ENCODE measurements at regions not wholly inside any gene's neighbourhood (a gene's known extent, or its start where the extent isn't known, plus 50 kb on each side); places are given as distances from the start of the nearest gene placed in this dataset.

DNA sequence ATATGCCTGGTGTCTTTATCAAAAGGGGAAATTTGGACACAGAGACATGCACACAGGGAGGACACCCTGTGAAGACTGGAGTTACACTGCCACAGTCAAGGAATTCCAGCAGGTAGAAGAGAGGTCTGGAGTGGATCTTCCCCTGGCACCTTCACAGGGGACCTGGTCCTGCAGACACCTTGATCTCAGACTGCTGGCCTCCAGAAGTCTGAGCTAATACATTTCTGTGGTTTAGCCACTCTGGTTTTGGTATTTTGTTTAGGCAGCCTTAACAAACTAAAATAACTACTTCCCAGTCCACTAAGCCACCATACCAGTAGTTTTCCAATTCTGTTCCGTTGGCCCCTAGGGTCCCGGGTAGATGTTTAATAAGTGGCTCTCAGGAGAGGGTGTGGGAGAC lies 164.7 kb downstream of the SETD4 start:
- Histone ChIP-seq H3K27me3 (no peaks in the 10 kb centered on the region), H3K4me3 (no peak overlapping the region), H3K4me1 (no peaks in the 10 kb centered on the region), H3K9me3 (no peaks in the 10 kb centered on the region), H3K27ac (no peak overlapping the region), H3K36me3 (no peaks in the 10 kb centered on the region)
- DNase-seq (no peak), ATAC-seq (no peak)
- intact Hi-C loops (cut with DNase I) = no loop called here
- TF ChIP-seq, protein P1, sequence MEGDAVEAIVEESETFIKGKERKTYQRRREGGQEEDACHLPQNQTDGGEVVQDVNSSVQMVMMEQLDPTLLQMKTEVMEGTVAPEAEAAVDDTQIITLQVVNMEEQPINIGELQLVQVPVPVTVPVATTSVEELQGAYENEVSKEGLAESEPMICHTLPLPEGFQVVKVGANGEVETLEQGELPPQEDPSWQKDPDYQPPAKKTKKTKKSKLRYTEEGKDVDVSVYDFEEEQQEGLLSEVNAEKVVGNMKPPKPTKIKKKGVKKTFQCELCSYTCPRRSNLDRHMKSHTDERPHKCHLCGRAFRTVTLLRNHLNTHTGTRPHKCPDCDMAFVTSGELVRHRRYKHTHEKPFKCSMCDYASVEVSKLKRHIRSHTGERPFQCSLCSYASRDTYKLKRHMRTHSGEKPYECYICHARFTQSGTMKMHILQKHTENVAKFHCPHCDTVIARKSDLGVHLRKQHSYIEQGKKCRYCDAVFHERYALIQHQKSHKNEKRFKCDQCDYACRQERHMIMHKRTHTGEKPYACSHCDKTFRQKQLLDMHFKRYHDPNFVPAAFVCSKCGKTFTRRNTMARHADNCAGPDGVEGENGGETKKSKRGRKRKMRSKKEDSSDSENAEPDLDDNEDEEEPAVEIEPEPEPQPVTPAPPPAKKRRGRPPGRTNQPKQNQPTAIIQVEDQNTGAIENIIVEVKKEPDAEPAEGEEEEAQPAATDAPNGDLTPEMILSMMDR (IDR thresholded peaks at IDR 0.05) = no peak
- TF ChIP-seq POLR2A (IDR thresholded peaks at IDR 0.05) = no peak
- 80% methylated on average over 2 of the region's 2 CpGs for WGBS (ENCODE audit: insufficient coverage, low coverage, low lambda C conversion rate, missing lambda C conversion rate)

DNA sequence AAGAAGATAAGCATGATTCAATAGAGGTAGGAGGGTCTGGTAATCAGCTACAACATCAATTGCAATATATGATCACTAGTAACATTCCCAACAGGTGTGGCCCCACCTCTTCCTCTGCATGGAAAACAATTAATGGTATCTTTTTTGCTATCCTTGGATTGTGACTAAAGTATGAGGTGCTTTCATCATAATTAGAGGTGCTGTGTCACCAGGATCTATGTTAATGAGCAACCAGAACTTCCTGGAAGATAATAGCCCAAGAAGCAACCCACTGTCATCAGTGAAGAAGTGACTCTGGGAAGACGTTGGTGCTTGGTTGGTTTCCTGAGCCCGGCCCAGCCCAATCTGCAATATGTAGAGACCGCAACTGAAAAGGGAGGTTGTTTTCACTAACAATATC lies 167.2 kb downstream of the SETD4 start:
- intact Hi-C loops (cut with DNase I) = no loop called here
- no peak overlapping the region for H3K27ac ChIP-seq
- no peak for DNase-seq
- ATAC-seq = no peak
- no peaks in the 10 kb centered on the region for H3K4me1 ChIP-seq
- no peaks in the 10 kb centered on the region for H3K9me3 ChIP-seq
- H3K4me3 ChIP-seq = no peak overlapping the region
- no peaks in the 10 kb centered on the region for H3K27me3 ChIP-seq
- WGBS (ENCODE audit: insufficient coverage, low coverage, low lambda C conversion rate, missing lambda C conversion rate) = 77% methylated on average over 2 of the region's 3 CpGs
- TF ChIP-seq POLR2A (IDR thresholded peaks at IDR 0.05) = no peak
- TF ChIP-seq, protein P1 (IDR thresholded peaks at IDR 0.05) = no peak
- no peaks in the 10 kb centered on the region for H3K36me3 ChIP-seq

DNA sequence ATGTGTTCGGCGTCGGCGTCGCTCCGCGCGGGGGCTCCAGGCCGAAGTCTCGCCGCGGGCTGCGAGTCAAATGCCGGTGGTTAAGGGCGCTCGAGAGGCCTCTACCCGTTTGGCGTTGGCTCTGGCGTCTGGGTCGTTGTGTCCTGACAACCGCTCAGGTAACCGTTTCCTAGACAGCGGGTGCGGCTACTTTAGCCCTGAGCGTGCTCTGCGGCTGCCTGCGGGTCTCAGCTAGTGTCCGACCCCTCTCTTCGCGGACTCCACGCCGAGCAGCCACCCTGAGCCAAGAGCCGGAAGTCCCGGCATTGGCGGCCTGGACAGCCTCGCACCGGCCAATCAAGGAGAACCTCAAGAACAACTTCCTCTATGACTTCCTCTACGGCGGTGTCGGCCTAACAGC lies 173.4 kb downstream of the SETD4 start:
- Histone ChIP-seq H3K9me3 (no peaks in the 10 kb centered on the region), H3K27me3 (no peaks in the 10 kb centered on the region), H3K36me3 (no peaks in the 10 kb centered on the region), H3K4me3 (no peak overlapping the region), H3K4me1 (no peaks in the 10 kb centered on the region), H3K27ac (no peak overlapping the region)
- WGBS (ENCODE audit: insufficient coverage, low coverage, low lambda C conversion rate, missing lambda C conversion rate) = 80% methylated on average over 18 of the region's 40 CpGs
- ATAC-seq = no peak
- no peak for DNase-seq
- intact Hi-C loops (cut with DNase I) = no loop called here
- no peak for TF ChIP-seq POLR2A (IDR thresholded peaks at IDR 0.05)
- TF ChIP-seq, protein P1 (IDR thresholded peaks at IDR 0.05) = no peak

DNA sequence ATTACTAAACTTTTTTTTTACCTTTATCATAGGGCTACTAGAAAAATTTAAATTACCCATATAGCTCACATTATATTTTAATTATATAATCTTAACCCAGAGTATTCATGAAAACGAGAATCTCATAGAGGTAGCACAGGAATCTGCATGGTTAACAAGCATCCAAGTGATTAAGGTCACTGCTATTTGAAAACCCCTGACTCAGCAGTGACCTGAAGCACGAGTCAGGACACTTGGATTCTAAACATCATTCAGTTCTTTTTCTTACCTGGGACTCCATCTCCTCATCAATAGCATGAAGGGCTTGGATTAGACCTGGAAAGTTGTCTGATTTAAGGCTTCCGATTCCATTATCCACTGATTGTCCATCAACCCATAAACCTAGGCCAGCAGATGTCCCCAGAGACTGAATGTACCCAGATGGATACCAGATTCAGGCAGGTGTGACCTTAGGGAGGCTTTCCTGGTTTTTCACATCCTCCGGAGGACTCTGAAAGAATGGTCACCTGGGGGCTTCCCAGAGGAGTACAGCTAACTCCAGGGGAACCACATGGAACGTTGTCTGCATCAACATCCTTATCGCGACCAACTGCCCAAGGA lies 174.3 kb downstream of the SETD4 start:
- TF ChIP-seq, protein P1 (IDR thresholded peaks at IDR 0.05) = no peak
- TF ChIP-seq POLR2A (IDR thresholded peaks at IDR 0.05) = no peak
- H3K36me3 ChIP-seq = no peaks in the 10 kb centered on the region
- ATAC-seq (no peak), DNase-seq (no peak)
- no peaks in the 10 kb centered on the region for H3K4me1 ChIP-seq
- no peaks in the 10 kb centered on the region for H3K27me3 ChIP-seq
- 44% methylated on average over 2 of the region's 7 CpGs for WGBS (ENCODE audit: insufficient coverage, low coverage, low lambda C conversion rate, missing lambda C conversion rate)
- H3K9me3 ChIP-seq = no peaks in the 10 kb centered on the region
- no peak overlapping the region for H3K27ac ChIP-seq
- no peak overlapping the region for H3K4me3 ChIP-seq
- intact Hi-C loops (cut with DNase I) = no loop called here

DNA sequence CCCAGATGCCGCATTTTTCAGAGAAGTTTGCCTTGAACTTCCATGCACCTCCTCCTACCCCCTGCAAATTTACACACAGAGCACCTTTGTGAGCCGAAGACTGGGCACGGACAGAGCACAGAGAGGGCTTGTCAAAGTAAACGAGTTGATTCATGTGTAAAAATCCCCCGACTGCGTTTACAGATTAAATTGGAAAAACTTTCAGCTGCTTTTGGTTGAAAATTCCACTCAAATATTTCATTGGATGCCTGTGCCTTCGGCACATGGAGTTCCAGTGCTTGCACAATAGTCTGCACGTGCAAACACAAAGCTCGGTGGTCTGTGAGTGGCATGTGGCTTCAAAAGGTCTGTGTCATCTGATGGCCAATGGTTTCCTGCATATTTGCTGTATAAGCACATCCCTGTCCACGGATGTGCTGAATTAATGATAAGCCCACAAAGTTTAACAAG lies 177.5 kb downstream of the SETD4 start:
- ATAC-seq (no peak), DNase-seq (no peak)
- WGBS (ENCODE audit: insufficient coverage, low coverage, low lambda C conversion rate, missing lambda C conversion rate) = 17% methylated on average over 9 of the region's 10 CpGs
- no peak for TF ChIP-seq POLR2A (IDR thresholded peaks at IDR 0.05)
- TF ChIP-seq, protein P1 (IDR thresholded peaks at IDR 0.05) = no peak
- intact Hi-C loops (cut with DNase I) = no loop called here
- H3K27ac ChIP-seq = no peak overlapping the region
- no peaks in the 10 kb centered on the region for H3K4me1 ChIP-seq
- no peak overlapping the region for H3K4me3 ChIP-seq
- no peaks in the 10 kb centered on the region for H3K36me3 ChIP-seq
- no peaks in the 10 kb centered on the region for H3K27me3 ChIP-seq
- H3K9me3 ChIP-seq = no peaks in the 10 kb centered on the region
